IMR-90 (cell line): ENCODE measurements at regions not wholly inside any gene's neighbourhood (a gene's known extent, or its start where the extent isn't known, plus 50 kb on each side); places are given as distances from the start of the nearest gene placed in this dataset.

ENCODE experiments used
- ATAC-seq: fragments of 200-7000 bp; cut with Tn5 transposase; 2 replicates; pipeline ENCODE4 v1.9.1; 2020; ENCODE audit warnings: low read depth, mild to moderate bottlenecking, moderate library complexity
- BruUV-seq: library from RNA; stranded (reverse); fragments of 400-500 nt; replicated peaks from 2 replicates; lab custom pipeline; 2021; lab: Mats Ljungman, UMichigan
- CTCF ChIA-PET: fragments of 300-600 bp; formaldehyde crosslinking; extraction: SDS; loops from one replicate; lab custom pipeline; 2021; ENCODE audit warnings: antibody characterized with exemption; lab: Yijun Ruan, JAX
- POLR2A ChIA-PET: fragments of 300-600 bp; sonication (Branson Sonifier 250); formaldehyde crosslinking; loops from one replicate; lab custom pipeline; 2022; ENCODE audit warnings: antibody characterized with exemption; ENCODE audit not compliant: unreplicated experiment; lab: Charles Lee
- DNase-seq: peaks from one replicate; pipeline ENCODE4 v3.0.0; 2013
- H2AFZ ChIP-seq: replicated peaks from 2 replicates; pipeline ENCODE3; 2013; ENCODE audit warnings: low read length, mild to moderate bottlenecking; ENCODE audit not compliant: poor library complexity
- H2AK5ac ChIP-seq: 2 replicates; pipeline ENCODE4 v1.6.1; 2013; ENCODE audit warnings: low read depth, low read length, inconsistent platforms
- H2AK9ac ChIP-seq: replicated peaks from 2 replicates; pipeline ENCODE3; 2013; ENCODE audit warnings: mild to moderate bottlenecking, low read depth, low read length, moderate library complexity; ENCODE audit not compliant: poor library complexity
- H2BK120ac ChIP-seq: 2 replicates; pipeline ENCODE4 v1.6.1; 2013; ENCODE audit warnings: low read depth, low read length, inconsistent platforms
- H2BK15ac ChIP-seq: 3 replicates; pipeline ENCODE4 v1.6.1; 2013; ENCODE audit warnings: low read depth, low read length, inconsistent platforms
- H2BK20ac ChIP-seq: 2 replicates; pipeline ENCODE4 v1.6.1; 2013; ENCODE audit warnings: low read depth, mild to moderate bottlenecking, inconsistent platforms, low read length, moderate library complexity
- H2BK5ac ChIP-seq: 2 replicates; pipeline ENCODE4 v1.6.1; 2013; ENCODE audit warnings: mild to moderate bottlenecking, low read depth, low read length, inconsistent platforms; ENCODE audit not compliant: poor library complexity, severe bottlenecking
- H3K14ac ChIP-seq: replicated peaks from 2 replicates; pipeline ENCODE4 v1.6.1; 2013; ENCODE audit warnings: low read depth, low read length, inconsistent platforms
- H3K18ac ChIP-seq: 2 replicates; pipeline ENCODE4 v1.6.1; 2013; ENCODE audit warnings: low read depth, low read length, control low read depth
- H3K23ac ChIP-seq: 2 replicates; pipeline ENCODE4 v1.6.1; 2013; ENCODE audit warnings: low read depth, low read length, inconsistent platforms
- H3K27ac ChIP-seq: 2 replicates; pipeline ENCODE4 v1.5.1; 2013; ENCODE audit warnings: mild to moderate bottlenecking, control low read depth, low read length; ENCODE audit not compliant: insufficient read depth
- H3K27me3 ChIP-seq: 2 replicates; pipeline ENCODE4 v1.6.1; 2013; ENCODE audit warnings: low read length; ENCODE audit not compliant: control insufficient read depth, insufficient read depth
- H3K36me3 ChIP-seq: 2 replicates; pipeline ENCODE4 v1.6.1; 2013; ENCODE audit warnings: low read length, mixed read lengths; ENCODE audit not compliant: control insufficient read depth, insufficient read depth
- H3K4ac ChIP-seq: 2 replicates; pipeline ENCODE4 v1.6.1; 2013; ENCODE audit warnings: low read depth, low read length, inconsistent platforms
- H3K4me1 ChIP-seq: 2 replicates; pipeline ENCODE4 v1.6.1; 2013; ENCODE audit warnings: low read length, mixed read lengths; ENCODE audit not compliant: control insufficient read depth, insufficient read depth
- H3K4me2 ChIP-seq: 2 replicates; pipeline ENCODE4 v1.6.1; 2013; ENCODE audit warnings: low read depth, mild to moderate bottlenecking, control low read depth, low read length, moderate library complexity
- H3K4me3 ChIP-seq: 2 replicates; pipeline ENCODE4 v1.5.1; 2013; ENCODE audit warnings: low read depth, mild to moderate bottlenecking, control low read depth, low read length, moderate library complexity; ENCODE audit not compliant: insufficient read depth
- H3K56ac ChIP-seq: 2 replicates; pipeline ENCODE4 v1.6.1; 2013; ENCODE audit warnings: low read length, inconsistent platforms; ENCODE audit not compliant: insufficient read depth; ENCODE audit errors: extremely low read depth
- H3K79me1 ChIP-seq, 2 experiments: 2 replicates each; pipeline ENCODE4 v1.6.1; 2013; ENCODE audit warnings: low read length in 2 of 2, inconsistent platforms in 1 of 2, low read depth in 1 of 2
- H3K9ac ChIP-seq: 2 replicates; pipeline ENCODE4 v1.6.1; 2013; ENCODE audit warnings: low read depth, low read length, control low read depth
- H3K9me1 ChIP-seq: 2 replicates; pipeline ENCODE4 v1.6.1; 2013; ENCODE audit warnings: low read length, inconsistent platforms; ENCODE audit not compliant: insufficient read depth
- H3K9me3 ChIP-seq: 2 replicates; pipeline ENCODE4 v1.6.1; 2013; ENCODE audit warnings: low read length; ENCODE audit not compliant: control insufficient read depth, insufficient read depth
- H4K20me1 ChIP-seq: 2 replicates; pipeline ENCODE4 v1.6.1; 2013; ENCODE audit warnings: low read length, inconsistent platforms; ENCODE audit not compliant: insufficient read depth
- H4K5ac ChIP-seq: 2 replicates; pipeline ENCODE4 v1.6.1; 2013; ENCODE audit warnings: mild to moderate bottlenecking, low read depth, low read length, control low read depth
- H4K8ac ChIP-seq, 2 experiments: 2 replicates each; pipeline ENCODE4 v1.6.1; 2013; ENCODE audit warnings: low read depth in 2 of 2, low read length in 2 of 2, control low read depth in 1 of 2, inconsistent platforms in 1 of 2
- H4K91ac ChIP-seq: 2 replicates; pipeline ENCODE4 v1.6.1; 2013; ENCODE audit warnings: low read depth, low read length, inconsistent platforms; ENCODE audit not compliant: insufficient read depth
- BHLHE40 ChIP-seq: fragments of 150-350 bp; IDR thresholded peaks from 2 replicates; pipeline ENCODE4 v1.6.1; 2016; ENCODE audit warnings: mild to moderate bottlenecking, low read depth, low read length
- CHD1 ChIP-seq: IDR thresholded peaks from 2 replicates; pipeline ENCODE4 v1.6.1; 2012; ENCODE audit warnings: low read depth, low read length, improper control_type of control experiment
- POLR2A ChIP-seq: IDR thresholded peaks from 2 replicates; pipeline ENCODE4 v1.6.1; 2012; ENCODE audit warnings: mild to moderate bottlenecking, low read depth, low read length
- RAD21 ChIP-seq: IDR thresholded peaks from 2 replicates; pipeline ENCODE4 v1.6.1; 2012; ENCODE audit warnings: low read length, improper control_type of control experiment
- RFX5 ChIP-seq: IDR thresholded peaks from 2 replicates; pipeline ENCODE4 v1.8.0; 2012; ENCODE audit warnings: low read depth, mild to moderate bottlenecking, low read length, moderate library complexity
- SMC3 ChIP-seq: fragments of 150-350 bp; IDR thresholded peaks from 2 replicates; pipeline ENCODE4 v1.6.1; 2016; ENCODE audit warnings: low read depth, mild to moderate bottlenecking, antibody characterized with exemption, low read length, moderate library complexity
- WGBS, 2 experiments: methylation state at CpG; one replicate each; pipeline versions ENCODE4 v1.1.5 to v1.1.7; 2013; ENCODE audit warnings: missing lambda C conversion rate in 2 of 2; ENCODE audit not compliant: insufficient read length in 1 of 2; ENCODE audit errors: extremely low coverage in 2 of 2; 5-methylcytosine and 5-hydroxymethylcytosine counted together
- dilution Hi-C: fragments of 300-500 bp; cut with HindIII; formaldehyde crosslinking; loops from one replicate; pipeline ENCODE4 v1.14.3; 2018; ENCODE audit warnings: low sequenced_read_pairs; ENCODE audit not compliant: unreplicated experiment
- in situ Hi-C: fragments of 300-500 bp; cut with MboI; formaldehyde crosslinking; loops from 3 replicates; pipeline ENCODE4 v1.14.3; 2019; ENCODE audit warnings: low sequenced_read_pairs, inconsistent platforms, mixed read lengths
- intact Hi-C: fragments of 100-400 bp; cut with micrococcal nuclease; formaldehyde crosslinking; loops from 2 replicates; pipeline ENCODE4 v1.10.0; 2022
- TF ChIP-seq, protein P1 (sequence below): conservative IDR thresholded peaks from 2 replicates; pipeline ENCODE4 v1.5.1; 2012; ENCODE audit warnings: mild to moderate bottlenecking, low read depth, low read length, improper control_type of control experiment
- TF ChIP-seq, protein P2 (sequence below): fragments of 150-350 bp; IDR thresholded peaks from 2 replicates; pipeline ENCODE4 v1.6.1; 2016; ENCODE audit warnings: low read depth, mild to moderate bottlenecking, low read length, moderate library complexity, borderline replicate concordance
- TF ChIP-seq, protein P3 (sequence below): fragments of 150-350 bp; IDR thresholded peaks from 2 replicates; pipeline ENCODE4 v1.6.1; 2017; ENCODE audit warnings: mild to moderate bottlenecking, antibody characterized with exemption, low read length, low read depth

DNA sequence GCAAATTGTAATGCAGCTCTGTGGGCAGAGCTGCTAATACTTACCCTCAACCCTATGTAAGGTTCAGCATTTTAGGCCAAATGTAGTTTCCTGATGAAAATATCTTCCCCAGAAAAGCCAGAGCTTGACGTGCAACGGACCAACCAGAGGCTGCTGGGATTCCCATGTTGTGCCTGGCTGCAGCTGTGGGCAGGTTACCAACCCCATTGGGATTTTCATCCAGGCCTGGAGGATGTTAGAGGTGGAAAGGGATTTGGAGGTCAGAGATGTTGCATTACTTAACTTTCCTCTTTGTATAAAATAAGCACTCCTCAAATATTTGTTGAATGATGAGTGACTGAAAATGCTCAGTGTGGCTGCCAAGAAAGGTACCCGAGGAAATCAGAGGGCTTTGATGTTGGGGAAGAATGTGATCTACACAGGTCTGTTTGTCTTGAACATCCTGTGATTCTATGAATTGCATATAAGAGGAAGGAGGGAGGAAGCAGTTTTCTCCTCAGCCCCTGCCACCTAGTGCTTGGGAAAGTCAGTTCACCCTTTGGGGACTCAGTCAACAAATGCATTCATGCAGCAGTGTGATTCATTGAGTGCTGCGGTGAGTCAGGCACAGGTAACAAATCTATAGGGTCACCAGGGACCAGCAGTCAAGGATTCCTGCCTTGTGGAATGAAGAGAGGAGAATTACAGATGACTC lies 487.2 kb downstream of the RPS24 start:
- no peak overlapping the region for H2BK15ac ChIP-seq
- 0 out of 2 replicates have a peak overlapping the region, but pooled peaks have one; percentile 52 for H2BK20ac ChIP-seq
- no peak overlapping the region; the same call in 1 of the 2 replicates for H2BK120ac ChIP-seq
- H3K4me1 ChIP-seq, result peaks cover 5% of the 10 kb centered on the region
- no peak overlapping the region for H2AK9ac ChIP-seq
- peak; percentile 72 for ATAC-seq
- H4K5ac ChIP-seq, result no peak overlapping the region
- no peaks in the 10 kb centered on the region for H4K20me1 ChIP-seq
- H3K4me3 ChIP-seq, result no peak overlapping the region
- no peaks in the 10 kb centered on the region; the same call in 1 of the 2 replicates for H3K27me3 ChIP-seq
- H3K9ac ChIP-seq, result no peak overlapping the region
- intact Hi-C loops (loop anchor here (2.0 kb wide), 2 partner anchors 310 to 474 kb away; no protein-coding TSS in a partner anchor), dilution Hi-C loops (no loop called here), in situ Hi-C loops (no loop called here)
- no peaks in the 10 kb centered on the region; the same call in 1 of the 2 replicates for H3K9me1 ChIP-seq
- peak overlapping the region; percentile 28 for H2AFZ ChIP-seq
- H3K79me1 ChIP-seq, result no peaks in the 10 kb centered on the region
- POLR2A ChIA-PET, result no interaction called here
- TF ChIP-seq, protein P1, sequence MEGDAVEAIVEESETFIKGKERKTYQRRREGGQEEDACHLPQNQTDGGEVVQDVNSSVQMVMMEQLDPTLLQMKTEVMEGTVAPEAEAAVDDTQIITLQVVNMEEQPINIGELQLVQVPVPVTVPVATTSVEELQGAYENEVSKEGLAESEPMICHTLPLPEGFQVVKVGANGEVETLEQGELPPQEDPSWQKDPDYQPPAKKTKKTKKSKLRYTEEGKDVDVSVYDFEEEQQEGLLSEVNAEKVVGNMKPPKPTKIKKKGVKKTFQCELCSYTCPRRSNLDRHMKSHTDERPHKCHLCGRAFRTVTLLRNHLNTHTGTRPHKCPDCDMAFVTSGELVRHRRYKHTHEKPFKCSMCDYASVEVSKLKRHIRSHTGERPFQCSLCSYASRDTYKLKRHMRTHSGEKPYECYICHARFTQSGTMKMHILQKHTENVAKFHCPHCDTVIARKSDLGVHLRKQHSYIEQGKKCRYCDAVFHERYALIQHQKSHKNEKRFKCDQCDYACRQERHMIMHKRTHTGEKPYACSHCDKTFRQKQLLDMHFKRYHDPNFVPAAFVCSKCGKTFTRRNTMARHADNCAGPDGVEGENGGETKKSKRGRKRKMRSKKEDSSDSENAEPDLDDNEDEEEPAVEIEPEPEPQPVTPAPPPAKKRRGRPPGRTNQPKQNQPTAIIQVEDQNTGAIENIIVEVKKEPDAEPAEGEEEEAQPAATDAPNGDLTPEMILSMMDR, result peak; percentile 48
- TF ChIP-seq SMC3 (peak; percentile 56), CHD1 (no peak), RAD21 (peak; percentile 62), BHLHE40 (no peak), RFX5 (no peak), POLR2A (no peak)
- TF ChIP-seq, protein P2, sequence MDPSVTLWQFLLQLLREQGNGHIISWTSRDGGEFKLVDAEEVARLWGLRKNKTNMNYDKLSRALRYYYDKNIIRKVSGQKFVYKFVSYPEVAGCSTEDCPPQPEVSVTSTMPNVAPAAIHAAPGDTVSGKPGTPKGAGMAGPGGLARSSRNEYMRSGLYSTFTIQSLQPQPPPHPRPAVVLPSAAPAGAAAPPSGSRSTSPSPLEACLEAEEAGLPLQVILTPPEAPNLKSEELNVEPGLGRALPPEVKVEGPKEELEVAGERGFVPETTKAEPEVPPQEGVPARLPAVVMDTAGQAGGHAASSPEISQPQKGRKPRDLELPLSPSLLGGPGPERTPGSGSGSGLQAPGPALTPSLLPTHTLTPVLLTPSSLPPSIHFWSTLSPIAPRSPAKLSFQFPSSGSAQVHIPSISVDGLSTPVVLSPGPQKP, result no peak
- TF ChIP-seq, protein P3, sequence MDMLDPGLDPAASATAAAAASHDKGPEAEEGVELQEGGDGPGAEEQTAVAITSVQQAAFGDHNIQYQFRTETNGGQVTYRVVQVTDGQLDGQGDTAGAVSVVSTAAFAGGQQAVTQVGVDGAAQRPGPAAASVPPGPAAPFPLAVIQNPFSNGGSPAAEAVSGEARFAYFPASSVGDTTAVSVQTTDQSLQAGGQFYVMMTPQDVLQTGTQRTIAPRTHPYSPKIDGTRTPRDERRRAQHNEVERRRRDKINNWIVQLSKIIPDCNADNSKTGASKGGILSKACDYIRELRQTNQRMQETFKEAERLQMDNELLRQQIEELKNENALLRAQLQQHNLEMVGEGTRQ, result no peak
- H3K23ac ChIP-seq, result no peak overlapping the region
- peak; percentile 65 for DNase-seq
- no CpG with 5 or more reads among the region's 4 CpGs for WGBS, 2 experiments
- CTCF ChIA-PET, result interaction anchor here (0.6 to 1.1 kb wide), 2 partner anchors 19 to 386 kb away, joined by 3 to 4 read pairs; no protein-coding TSS in a partner anchor
- no peak overlapping the region for H2BK5ac ChIP-seq
- 0 out of 2 replicates have a peak overlapping the region, but pooled peaks have one; percentile 42 for H2AK5ac ChIP-seq
- H3K18ac ChIP-seq, result no peak overlapping the region
- no peak overlapping the region for H3K56ac ChIP-seq
- no peak overlapping the region for H3K4me2 ChIP-seq
- H3K4ac ChIP-seq, result 0 out of 2 replicates have a peak overlapping the region, but pooled peaks have one; percentile 13
- H3K36me3 ChIP-seq, result no peaks in the 10 kb centered on the region
- H4K8ac ChIP-seq, result no peak overlapping the region
- no peak overlapping the region for H4K91ac ChIP-seq
- no peak overlapping the region for H3K27ac ChIP-seq
- 0 out of 2 replicates have a peak overlapping the region, but pooled peaks have one; percentile 26 for H3K14ac ChIP-seq
- no peaks in the 10 kb centered on the region for H3K9me3 ChIP-seq
- BruUV-seq, result no TSS peak
